NCI-H1105 (cell line): ENCODE measurements at regions not wholly inside any gene's neighbourhood (a gene's known extent, or its start where the extent isn't known, plus 50 kb on each side); places are given as distances from the start of the nearest gene placed in this dataset.
A peak's percentile ranks its signal among the peaks of the same experiment; 100 is the strongest.

Source experiments
- DNase-seq: peaks from one replicate; lab custom pipeline; 2025; lab: John Stamatoyannopoulos, UW

- DNase-seq = peak; percentile 16
Observed at GRCh38 chr11:134592391-134592990, 180.4 kb upstream of the B3GAT1 start.

GRCh38 chr11:134591338-134591737 is 179.3 kb upstream of the B3GAT1 start:
- DNase-seq = no peak

GRCh38 chr11:134589129-134589528 is 177.1 kb upstream of the B3GAT1 start:
- no peak for DNase-seq

DNA sequence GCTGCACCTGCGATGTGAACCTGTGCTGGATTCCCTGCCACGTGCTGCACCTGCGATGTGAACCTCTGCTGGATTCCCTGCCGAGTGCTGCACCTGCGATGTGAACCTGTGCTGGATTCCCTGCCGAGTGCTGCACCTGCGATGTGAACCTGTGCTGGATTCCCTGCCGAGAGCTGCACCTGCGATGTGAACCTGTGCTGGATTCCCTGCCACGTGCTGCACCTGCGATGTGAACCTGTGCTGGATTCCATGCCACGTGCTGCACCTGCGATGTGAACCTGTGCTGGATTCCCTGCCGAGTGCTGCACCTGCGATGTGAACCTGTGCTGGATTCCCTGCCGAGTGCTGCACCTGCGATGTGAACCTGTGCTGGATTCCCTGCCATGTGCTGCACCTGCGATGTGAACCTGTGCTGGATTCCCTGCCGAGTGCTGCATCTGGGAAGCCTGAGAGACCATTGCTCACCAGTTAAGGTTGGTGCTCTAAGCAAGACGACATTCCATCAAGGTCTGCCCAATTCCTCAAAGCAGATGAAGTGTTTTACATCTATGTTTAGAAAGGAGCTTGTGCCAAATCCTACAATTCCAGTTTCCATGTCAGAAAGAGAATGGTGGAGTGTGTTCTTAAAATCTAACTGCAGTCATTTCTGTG is 176.5 kb upstream of the B3GAT1 start:
- DNase-seq = peak; percentile 60

GRCh38 chr11:134587345-134587744 is 175.3 kb upstream of the B3GAT1 start:
- DNase-seq = no peak

GRCh38 chr11:134586726-134587125 is 174.7 kb upstream of the B3GAT1 start:
- DNase-seq = no peak

DNA sequence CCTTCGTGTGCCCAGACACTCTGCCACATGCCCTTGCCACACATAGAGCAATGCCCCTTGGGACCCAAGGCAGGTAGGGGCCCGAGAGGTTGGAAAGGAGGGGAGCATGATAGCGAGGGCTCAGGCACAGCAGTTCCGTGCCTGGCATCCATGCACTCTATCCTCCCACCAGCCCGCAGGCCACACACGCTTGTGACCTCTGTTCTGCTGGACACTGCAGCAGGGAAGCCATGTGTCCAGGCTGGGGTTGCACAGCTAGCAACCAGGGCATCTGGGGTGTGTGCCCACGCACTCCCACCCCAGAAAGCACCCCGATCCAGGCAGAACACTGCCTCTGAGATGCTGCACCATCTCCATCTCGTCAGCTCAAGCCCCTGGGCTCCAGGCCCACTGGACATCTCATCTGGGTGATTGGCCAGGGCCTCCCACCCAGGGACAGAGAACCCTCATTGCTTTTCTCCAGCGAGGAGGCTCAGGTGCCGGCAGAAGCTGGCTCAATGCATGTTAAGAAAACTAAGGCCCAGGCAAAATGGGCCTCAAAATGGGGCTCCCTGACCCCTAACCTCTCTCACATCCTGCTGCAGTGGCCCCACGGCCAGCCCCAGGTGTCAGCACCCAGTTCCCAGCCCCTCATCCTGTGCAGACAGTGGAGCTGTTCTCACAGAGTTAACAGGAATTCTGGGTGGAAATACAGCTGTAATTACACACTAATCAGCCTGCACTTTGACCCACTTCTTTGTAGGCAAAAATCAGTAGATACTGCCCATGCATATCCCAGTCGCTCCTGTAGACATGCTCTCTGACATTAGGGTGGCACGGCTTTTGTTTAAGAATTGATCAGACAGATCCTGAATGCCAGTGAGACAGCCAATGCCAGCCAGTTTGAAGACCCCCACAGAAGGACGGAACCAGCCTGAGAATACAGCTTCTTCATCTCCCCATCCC is 173.9 kb upstream of the B3GAT1 start:
- no peak for DNase-seq

DNA sequence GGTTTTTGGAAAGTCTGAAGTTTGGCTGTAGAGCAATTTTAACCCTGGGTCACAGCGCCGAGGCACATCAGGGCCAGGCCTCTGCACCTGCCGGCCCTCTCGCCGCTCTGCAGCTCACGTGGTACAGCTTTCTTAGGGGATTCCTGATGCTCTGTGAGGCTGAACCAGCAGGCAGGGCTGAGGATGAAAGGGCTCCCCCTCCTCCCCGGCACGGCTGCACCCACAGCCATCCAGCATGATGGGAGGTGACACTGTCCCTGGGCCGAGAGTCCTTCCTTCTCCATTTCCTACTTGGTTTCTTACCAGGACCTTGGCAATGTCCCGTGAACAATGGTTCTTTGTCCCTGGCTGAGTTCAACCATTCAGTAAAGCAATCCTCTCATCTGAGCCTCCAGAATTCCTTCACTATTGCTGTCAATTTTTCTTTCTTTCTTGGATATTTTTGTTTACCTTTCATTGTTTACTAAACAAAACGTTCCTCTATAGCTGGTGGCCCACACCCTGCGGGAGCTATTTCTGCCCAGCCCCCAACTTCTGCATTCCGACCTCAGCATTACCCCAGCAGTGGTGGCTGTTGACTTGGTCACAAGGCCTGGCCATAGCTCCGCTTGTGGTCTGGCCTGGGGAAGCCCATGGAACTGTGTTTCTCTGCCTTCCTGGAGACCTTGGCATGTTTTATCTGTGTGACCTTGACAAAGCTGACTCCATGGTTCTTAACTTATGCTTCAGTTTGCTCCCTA is 172.8 kb upstream of the B3GAT1 start:
- no peak for DNase-seq

DNA sequence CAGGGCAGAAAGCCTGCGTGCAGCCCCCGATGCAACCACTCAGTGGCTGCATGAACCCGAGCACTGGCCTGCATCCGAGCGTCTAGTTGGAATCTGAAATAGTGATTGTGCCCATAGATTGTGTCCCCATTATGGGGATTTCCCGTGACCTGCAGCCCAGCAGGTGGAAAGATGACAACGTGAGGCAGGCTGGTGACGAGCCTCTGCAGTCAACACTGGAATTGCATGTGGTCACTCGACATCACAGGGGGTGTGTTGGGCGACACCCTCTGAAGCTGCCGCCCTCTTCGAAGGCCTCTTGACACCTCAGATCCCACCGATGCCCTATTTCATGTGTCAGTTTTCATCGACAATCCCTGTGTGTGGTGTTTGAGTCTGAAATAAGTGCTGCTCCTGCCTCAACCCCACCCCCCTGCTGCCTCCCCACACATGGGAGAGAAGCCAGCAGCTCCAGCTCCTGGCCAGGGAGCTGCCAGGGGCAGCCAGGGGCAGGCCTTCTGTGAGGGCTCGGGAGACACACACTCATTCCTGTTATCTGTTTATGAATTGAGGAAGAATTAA is 172.0 kb upstream of the B3GAT1 start:
- no peak for DNase-seq

DNA sequence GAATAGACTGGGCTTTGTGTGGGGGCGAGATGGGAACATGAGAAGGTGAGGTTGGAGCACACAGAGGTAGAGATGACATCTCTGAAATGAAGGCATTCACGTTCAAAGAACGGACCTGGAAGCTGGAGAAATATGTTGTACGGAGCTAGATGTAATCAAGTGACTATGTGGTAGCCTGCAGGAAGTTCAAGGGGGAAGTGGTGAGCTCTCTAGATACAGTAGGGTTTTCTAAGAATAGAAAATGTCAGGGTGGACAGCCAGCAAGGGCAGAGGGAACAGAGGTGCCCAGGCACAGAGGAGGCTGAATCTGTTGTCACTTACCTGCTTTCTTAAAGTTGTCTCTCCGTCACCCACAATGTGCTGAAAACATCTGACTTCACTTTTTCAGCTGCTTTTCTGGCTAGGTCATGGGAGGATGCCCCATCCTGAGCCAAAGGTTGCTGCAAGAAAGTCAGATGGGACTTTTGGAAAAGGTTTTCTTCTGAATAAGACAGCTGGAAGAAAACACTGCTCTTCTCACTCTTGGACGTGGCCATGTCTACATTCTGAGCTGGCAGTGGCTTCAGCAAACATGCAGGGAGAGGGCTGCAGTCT is 171.5 kb upstream of the B3GAT1 start:
- DNase-seq = no peak

DNA sequence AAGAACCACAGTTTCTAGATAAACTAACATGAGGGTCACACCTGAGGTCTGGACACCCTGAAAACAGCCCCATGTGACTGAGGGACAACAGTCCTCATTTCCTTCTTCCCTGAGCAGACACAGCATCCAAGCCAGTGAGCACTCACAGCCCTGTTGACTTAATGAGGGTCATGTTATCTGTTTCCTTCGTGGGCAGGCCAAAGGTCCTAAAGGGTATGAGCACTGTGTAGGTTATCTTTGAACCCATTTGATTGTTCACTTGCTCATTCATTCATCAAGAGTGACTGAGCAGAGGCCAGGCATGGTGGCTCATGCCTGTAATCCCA is 170.7 kb upstream of the B3GAT1 start:
- DNase-seq = no peak

GRCh38 chr11:134581966-134582769 is 170.1 kb upstream of the B3GAT1 start:
- no peak for DNase-seq

DNA sequence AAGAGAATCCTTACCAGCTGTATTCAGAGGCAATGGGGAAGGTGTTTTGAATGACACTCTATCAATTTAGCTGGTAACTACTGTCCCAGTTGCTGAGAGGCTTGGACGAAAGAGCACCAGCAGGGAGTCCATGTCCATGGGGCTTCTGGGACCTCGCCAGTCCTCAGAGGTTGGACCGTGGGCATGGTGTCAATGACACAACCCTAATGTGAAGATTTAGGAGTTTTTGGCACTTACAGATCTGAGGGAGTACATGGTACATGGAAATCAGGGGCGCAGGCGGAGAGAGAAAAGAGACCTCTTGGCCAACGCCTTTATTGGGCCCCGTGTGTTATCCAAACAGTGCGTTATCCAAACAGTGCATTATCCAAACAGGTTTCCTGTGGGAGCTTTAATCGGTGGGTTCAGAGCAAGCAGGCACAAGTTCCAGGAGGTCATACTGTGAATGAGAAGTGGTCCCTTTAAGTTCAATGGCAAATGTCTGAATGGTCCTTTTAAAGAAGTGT is 169.1 kb upstream of the B3GAT1 start:
- DNase-seq = no peak

GRCh38 chr11:134580610-134580975 is 168.6 kb upstream of the B3GAT1 start:
- no peak for DNase-seq

GRCh38 chr11:134579724-134580609 is 167.9 kb upstream of the B3GAT1 start:
- peak; percentile 77 for DNase-seq

DNA sequence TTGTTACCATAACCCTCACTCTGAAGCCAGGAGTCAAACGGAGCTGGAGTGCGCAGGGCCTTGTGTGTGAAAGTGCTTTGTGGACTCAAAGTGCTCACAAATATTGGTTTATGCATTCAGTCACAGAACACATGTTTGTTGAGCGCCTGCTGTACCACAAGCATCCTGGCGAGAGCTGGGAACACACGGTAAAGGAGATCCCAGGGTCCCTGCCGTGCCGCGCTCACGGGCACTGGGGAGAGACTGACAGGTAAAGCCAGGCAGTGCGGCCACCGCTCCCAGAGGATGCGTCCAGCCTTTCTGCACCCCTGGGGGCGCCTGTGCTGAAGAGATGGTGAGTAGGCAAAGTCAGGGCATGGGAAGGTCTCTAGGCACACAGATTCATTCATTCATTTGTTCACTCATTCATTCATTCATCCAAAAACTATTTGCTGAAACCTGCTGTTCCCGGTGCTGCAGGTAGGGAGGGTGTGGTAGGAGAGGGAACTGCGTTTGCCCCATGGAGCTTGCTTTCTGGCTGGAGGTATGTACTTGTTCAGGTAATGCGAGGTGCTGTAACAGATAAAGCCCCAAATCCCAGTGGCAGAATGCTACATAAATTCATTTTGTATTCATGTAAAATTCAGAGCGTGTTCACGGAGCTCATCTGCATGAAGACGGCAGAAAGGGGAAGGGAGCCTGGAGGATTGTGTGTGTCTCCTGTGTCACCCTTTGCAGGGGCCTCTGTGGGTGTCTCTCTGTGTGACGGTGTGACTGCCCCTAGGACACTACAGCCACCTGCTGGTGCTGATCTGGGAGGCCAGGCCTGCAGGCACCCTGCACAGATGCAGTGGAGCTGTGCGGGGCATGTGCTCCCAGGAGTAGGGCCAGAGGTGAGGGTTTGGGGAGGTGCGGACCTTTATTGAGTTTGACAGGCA is 167.0 kb upstream of the B3GAT1 start:
- no peak for DNase-seq

DNA sequence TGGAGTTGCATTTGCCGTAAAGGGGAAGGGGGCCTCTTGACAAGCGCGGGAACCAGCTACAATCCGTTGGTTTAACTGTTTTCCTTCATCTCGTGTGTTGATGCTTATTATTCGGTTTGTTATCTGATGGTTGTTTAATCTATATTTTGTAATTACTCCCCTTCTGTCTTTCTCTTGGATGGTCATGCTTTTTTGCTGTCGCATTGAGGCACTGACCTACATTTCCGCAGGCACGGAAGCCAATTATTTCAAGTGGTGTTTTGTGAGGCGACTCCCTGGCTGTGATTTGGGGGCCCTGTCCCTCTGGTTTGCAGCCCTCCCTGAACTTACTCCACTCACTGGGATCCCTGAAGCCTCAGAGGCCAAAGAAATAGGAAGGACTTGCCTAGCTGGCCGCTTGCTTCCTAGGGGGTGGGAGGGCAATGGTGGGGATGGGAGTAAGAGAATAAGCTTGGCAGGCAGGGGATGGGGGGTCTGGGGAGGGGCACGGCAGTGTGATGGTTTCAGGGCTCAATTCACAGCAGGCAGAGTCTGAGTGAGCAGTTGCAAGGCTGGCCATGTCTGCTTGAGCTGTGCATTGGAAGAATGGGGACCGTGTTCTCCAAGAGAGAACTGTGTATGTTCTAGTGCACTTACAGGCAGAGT is 165.8 kb upstream of the B3GAT1 start:
- DNase-seq = no peak

DNA sequence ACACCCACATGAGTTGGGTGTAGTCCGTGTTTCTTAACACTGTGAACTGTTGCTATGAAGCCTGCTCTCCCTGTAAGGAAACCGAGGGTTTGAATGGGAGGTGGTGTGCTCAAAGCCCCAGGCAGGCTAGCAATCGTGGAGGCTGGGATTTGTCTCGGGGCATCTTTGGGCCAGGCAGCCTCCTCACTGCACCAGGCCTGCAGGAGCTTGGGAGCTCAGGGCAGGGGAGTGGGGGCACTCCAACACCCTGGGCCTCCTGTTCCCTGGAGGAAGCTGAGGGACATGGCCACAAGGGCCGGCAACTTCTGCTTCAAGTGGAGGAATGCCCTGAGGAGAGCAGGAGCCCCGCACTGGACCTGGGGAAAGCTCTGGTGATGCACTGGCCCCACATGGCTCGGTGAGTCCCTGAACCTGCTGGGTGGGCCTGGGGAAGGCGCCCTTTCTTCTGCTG is 164.7 kb upstream of the B3GAT1 start:
- no peak for DNase-seq
